ENCODE measurements at regions not wholly inside any gene's neighbourhood (a gene's known extent, or its start where the extent isn't known, plus 50 kb on each side); places are given as distances from the start of the nearest gene placed in this dataset.

DNA sequence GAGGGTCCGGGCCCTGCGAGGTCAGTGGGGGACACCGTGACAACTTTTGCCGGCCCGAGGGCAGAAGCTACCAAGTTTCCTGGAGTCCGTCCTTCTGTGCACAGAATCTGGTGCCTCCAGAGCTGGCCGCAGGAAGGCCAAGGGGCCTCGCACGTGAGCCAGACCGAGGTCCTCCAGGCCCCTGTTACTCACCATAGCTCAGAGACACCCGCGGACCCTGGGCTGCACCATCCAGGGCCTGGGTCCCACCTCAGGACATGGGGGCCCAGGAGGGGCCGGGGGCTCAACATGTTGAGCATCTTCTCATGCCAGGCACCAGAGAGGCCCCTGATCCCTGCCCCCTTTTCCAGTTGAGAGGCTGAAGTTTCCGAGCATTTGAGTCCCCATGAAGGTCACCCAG, 87.9 kb downstream of the HMX1 start:
- no peak overlapping the region for H3K27ac ChIP-seq
- DNase-seq (ENCODE audit: low spot score): no peak
- peaks cover 6% of the 10 kb centered on the region for H3K27me3 ChIP-seq (replicated peaks; ENCODE audit: insufficient read depth)
- no peaks in the 10 kb centered on the region for H3K4me1 ChIP-seq (replicated peaks)
- intact Hi-C loops (cut with DNase I): no loop called here
- no peak for TF ChIP-seq POLR2AphosphoS5 (IDR thresholded peaks at IDR 0.05)
- TF ChIP-seq, protein P1, sequence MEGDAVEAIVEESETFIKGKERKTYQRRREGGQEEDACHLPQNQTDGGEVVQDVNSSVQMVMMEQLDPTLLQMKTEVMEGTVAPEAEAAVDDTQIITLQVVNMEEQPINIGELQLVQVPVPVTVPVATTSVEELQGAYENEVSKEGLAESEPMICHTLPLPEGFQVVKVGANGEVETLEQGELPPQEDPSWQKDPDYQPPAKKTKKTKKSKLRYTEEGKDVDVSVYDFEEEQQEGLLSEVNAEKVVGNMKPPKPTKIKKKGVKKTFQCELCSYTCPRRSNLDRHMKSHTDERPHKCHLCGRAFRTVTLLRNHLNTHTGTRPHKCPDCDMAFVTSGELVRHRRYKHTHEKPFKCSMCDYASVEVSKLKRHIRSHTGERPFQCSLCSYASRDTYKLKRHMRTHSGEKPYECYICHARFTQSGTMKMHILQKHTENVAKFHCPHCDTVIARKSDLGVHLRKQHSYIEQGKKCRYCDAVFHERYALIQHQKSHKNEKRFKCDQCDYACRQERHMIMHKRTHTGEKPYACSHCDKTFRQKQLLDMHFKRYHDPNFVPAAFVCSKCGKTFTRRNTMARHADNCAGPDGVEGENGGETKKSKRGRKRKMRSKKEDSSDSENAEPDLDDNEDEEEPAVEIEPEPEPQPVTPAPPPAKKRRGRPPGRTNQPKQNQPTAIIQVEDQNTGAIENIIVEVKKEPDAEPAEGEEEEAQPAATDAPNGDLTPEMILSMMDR (IDR thresholded peaks at IDR 0.05): no peak
- no peak for TF ChIP-seq POLR2A (IDR thresholded peaks at IDR 0.05)
- H3K36me3 ChIP-seq: no peaks in the 10 kb centered on the region
- no peak overlapping the region for H3K4me3 ChIP-seq
- WGBS: 83% methylated on average over 14 of the region's 14 CpGs
- no peaks in the 10 kb centered on the region for H3K9me3 ChIP-seq

DNA sequence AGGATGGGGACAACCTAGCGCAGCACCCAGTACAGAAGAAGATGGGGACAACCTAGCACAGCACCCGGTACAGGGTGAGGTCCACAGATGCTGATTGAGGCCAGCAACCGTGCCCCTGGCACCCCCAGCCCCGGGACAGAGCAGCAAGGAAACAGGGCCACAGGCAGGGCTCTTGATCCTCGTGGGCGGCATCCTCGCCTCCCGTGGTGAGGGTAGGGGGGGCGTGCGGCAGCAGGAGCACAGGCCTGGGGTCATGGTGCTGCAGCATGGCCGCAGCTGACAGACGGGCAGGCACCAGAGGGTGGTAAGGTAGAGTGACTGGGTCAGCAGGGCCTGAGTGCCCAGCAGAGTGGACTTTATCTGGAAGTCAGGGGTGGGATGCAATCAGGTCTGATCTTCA, 89.5 kb downstream of the HMX1 start:
- Histone ChIP-seq H3K36me3 (no peaks in the 10 kb centered on the region), H3K9me3 (no peaks in the 10 kb centered on the region), H3K4me3 (no peak overlapping the region), H3K27ac (no peak overlapping the region), H3K4me1 (replicated peaks) (no peaks in the 10 kb centered on the region), H3K27me3 (replicated peaks; ENCODE audit: insufficient read depth) (peaks cover 4% of the 10 kb centered on the region)
- 82% methylated on average over 11 of the region's 12 CpGs for WGBS
- intact Hi-C loops (cut with DNase I): no loop called here
- DNase-seq (ENCODE audit: low spot score): no peak
- TF ChIP-seq POLR2AphosphoS5 (IDR thresholded peaks at IDR 0.05): no peak
- TF ChIP-seq, protein P1 (IDR thresholded peaks at IDR 0.05): no peak
- TF ChIP-seq POLR2A (IDR thresholded peaks at IDR 0.05): no peak

DNA sequence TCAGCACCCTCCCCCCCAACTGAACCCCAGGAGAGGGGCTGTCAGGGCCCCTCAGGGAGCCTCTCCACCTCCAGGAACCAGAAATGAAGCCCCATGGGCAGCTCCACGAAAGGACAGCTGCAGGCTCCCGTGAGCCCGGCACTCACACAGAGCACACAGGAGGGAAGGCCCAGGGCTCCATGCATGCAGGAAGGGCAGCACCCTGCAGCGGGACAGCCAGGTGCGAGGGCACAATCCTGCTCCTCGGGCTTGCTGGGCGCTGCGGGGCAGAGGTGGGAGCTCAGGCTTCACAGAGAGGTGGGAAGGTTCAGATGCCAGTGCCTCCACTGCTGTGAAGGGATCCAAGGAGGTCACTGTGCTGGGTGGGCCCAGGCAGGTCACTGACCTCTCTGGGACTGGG, 90.0 kb downstream of the HMX1 start:
- Histone ChIP-seq H3K4me3 (no peak overlapping the region), H3K27ac (no peak overlapping the region), H3K36me3 (no peaks in the 10 kb centered on the region), H3K4me1 (replicated peaks) (no peaks in the 10 kb centered on the region), H3K9me3 (no peaks in the 10 kb centered on the region), H3K27me3 (replicated peaks; ENCODE audit: insufficient read depth) (peaks cover 4% of the 10 kb centered on the region)
- WGBS: 97% methylated on average over 8 of the region's 8 CpGs
- no peak for DNase-seq (ENCODE audit: low spot score)
- TF ChIP-seq, protein P1 (IDR thresholded peaks at IDR 0.05): no peak
- no peak for TF ChIP-seq POLR2AphosphoS5 (IDR thresholded peaks at IDR 0.05)
- no peak for TF ChIP-seq POLR2A (IDR thresholded peaks at IDR 0.05)
- intact Hi-C loops (cut with DNase I): no loop called here

DNA sequence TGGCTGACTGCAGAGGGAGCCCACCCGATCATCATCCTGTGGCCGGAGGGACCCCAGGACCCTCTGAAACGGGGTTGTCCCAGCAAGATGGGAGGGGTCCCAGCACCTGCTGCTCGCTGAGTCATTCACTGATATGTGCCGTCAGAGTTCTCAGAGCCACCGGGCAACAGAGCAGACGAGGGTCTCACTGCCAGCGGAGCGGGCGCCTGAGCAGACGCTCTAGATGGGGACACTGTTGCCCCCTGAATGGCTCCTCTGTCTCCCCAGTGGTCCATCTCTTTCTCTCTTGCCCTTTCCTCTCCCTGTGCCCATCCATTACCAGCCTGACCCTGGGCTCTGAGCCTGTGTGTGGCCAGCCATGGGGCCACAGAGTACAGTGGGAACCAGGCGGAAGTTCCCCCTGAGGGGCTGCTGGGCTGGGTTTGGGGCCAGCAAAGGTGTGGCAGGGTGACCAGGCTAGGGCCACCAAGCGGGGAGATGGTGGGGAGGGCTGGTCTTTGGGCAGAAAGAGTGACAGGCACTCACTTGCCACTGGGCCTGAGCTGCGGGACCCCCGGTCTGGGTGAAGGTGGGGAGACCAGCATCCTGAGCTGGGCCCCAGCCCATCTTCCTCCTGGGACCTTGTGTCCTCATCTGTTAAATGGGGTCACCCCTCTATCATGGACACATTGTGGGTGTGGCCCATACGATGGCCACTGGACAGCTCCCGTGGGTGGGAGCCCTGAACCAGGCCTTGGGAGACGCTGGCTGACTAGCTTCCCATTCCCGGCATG, 90.9 kb downstream of the HMX1 start:
- H3K36me3 ChIP-seq: no peaks in the 10 kb centered on the region
- H3K4me3 ChIP-seq: no peak overlapping the region
- WGBS: 78% methylated on average over 19 of the region's 19 CpGs
- TF ChIP-seq POLR2A (IDR thresholded peaks at IDR 0.05): no peak
- TF ChIP-seq, protein P1 (IDR thresholded peaks at IDR 0.05): no peak
- TF ChIP-seq POLR2AphosphoS5 (IDR thresholded peaks at IDR 0.05): no peak
- no peak overlapping the region for H3K27ac ChIP-seq
- peaks cover 3% of the 10 kb centered on the region for H3K27me3 ChIP-seq (replicated peaks; ENCODE audit: insufficient read depth)
- H3K9me3 ChIP-seq: no peaks in the 10 kb centered on the region
- intact Hi-C loops (cut with DNase I): no loop called here
- no peak for DNase-seq (ENCODE audit: low spot score)
- H3K4me1 ChIP-seq (replicated peaks): no peaks in the 10 kb centered on the region

DNA sequence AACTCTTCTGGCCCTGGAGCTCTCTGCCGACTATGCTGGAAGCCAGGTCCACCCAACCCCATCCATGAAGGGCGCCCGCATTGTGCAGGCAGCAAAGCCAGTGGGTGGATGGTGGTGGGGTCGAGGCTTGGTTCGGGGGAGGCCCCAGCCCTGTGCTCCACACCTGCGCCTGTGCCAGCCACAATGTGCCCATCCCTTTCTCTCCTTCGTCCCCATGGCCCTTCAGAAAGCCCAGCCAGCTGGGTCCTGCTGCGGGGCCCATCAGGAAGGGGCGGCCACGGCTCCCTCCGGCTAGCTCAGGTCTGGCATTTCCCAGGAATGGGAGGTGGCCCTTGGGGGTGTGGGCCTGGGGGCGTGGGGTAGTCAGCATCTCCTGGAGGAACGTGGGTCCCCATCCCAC, 91.6 kb downstream of the HMX1 start:
- no peak overlapping the region for H3K4me3 ChIP-seq
- no peak for DNase-seq (ENCODE audit: low spot score)
- H3K27me3 ChIP-seq (replicated peaks; ENCODE audit: insufficient read depth): peaks cover 2% of the 10 kb centered on the region
- H3K4me1 ChIP-seq (replicated peaks): no peaks in the 10 kb centered on the region
- no peaks in the 10 kb centered on the region for H3K9me3 ChIP-seq
- intact Hi-C loops (cut with DNase I): no loop called here
- 51% methylated on average over 13 of the region's 13 CpGs for WGBS
- H3K27ac ChIP-seq: no peak overlapping the region
- TF ChIP-seq POLR2A (IDR thresholded peaks at IDR 0.05): no peak
- TF ChIP-seq, protein P1 (IDR thresholded peaks at IDR 0.05): no peak
- no peak for TF ChIP-seq POLR2AphosphoS5 (IDR thresholded peaks at IDR 0.05)
- no peaks in the 10 kb centered on the region for H3K36me3 ChIP-seq
